H1 (cell line): ENCODE measurements at regions not wholly inside any gene's neighbourhood (a gene's known extent, or its start where the extent isn't known, plus 50 kb on each side); places are given as distances from the start of the nearest gene placed in this dataset.

Experiments used
- BACH1 ChIP-seq: IDR thresholded peaks from 2 replicates; pipeline ENCODE4 v1.6.1; 2012; ENCODE audit warnings: low read length, improper control_type of control experiment
- CHD1 ChIP-seq: IDR thresholded peaks from 2 replicates; pipeline ENCODE4 v1.6.1; 2012; ENCODE audit warnings: low read depth, low read length, improper control_type of control experiment
- CREB1 ChIP-seq: IDR thresholded peaks from 2 replicates; pipeline ENCODE4 v1.6.1; 2012; ENCODE audit warnings: inconsistent platforms
- KDM1A ChIP-seq: fragments of 200-600, 300-600 bp; sonication (generic); IDR thresholded peaks from 2 replicates; pipeline ENCODE4 v1.7.1; 2016; ENCODE audit warnings: mild to moderate bottlenecking, low read length, borderline replicate concordance
- MAFK ChIP-seq: IDR thresholded peaks from 2 replicates; pipeline ENCODE4 v1.6.1; 2012; ENCODE audit warnings: low read depth, mild to moderate bottlenecking, improper control_type of control experiment, low read length
- NANOG ChIP-seq: IDR thresholded peaks from 2 replicates; pipeline ENCODE4 v1.6.1; 2011; ENCODE audit warnings: low read length, low read depth, mild to moderate bottlenecking, inconsistent platforms; ENCODE audit not compliant: insufficient read depth, poor library complexity, severe bottlenecking
- RNF2 ChIP-seq: fragments of 200-900, 300-1000 bp; sonication (generic); IDR thresholded peaks from 2 replicates; pipeline ENCODE4 v1.7.1; 2016; ENCODE audit warnings: borderline replicate concordance, low read depth, mild to moderate bottlenecking, antibody characterized with exemption, low read length; ENCODE audit not compliant: poor library complexity, severe bottlenecking; ENCODE audit errors: missing control alignments
- TCF12 ChIP-seq: IDR thresholded peaks from 2 replicates; pipeline ENCODE4 v1.6.1; 2011; ENCODE audit warnings: low read depth, mild to moderate bottlenecking, low read length
- TF ChIP-seq, protein P1 (sequence below): fragments of 300-600 bp; sonication (generic); IDR thresholded peaks from 2 replicates; pipeline ENCODE4 v1.7.1; 2012; ENCODE audit warnings: low read length, moderate library complexity, mild to moderate bottlenecking, inconsistent platforms; ENCODE audit not compliant: insufficient replicate concordance

DNA sequence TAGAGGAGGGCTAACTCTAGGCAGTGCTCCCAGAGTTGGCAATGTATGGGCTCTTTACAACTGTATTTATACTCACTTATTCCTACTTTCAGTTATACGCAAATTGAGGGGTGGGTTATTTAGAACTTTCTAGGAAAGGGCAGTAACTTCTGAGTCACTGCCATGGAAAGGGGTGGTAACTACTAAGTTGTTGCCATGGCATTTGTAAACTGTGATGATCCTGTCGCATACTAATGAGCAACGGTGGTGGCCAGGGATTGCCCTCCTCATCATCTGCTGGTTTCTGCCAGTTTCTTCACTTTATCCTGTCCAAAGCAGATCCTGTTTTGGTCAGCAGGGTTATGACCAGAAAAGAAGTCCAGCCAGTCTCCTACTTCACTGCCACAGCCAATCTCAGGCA lies 95.5 kb upstream of the PTPRT start (continued):
- TF ChIP-seq, protein P1, sequence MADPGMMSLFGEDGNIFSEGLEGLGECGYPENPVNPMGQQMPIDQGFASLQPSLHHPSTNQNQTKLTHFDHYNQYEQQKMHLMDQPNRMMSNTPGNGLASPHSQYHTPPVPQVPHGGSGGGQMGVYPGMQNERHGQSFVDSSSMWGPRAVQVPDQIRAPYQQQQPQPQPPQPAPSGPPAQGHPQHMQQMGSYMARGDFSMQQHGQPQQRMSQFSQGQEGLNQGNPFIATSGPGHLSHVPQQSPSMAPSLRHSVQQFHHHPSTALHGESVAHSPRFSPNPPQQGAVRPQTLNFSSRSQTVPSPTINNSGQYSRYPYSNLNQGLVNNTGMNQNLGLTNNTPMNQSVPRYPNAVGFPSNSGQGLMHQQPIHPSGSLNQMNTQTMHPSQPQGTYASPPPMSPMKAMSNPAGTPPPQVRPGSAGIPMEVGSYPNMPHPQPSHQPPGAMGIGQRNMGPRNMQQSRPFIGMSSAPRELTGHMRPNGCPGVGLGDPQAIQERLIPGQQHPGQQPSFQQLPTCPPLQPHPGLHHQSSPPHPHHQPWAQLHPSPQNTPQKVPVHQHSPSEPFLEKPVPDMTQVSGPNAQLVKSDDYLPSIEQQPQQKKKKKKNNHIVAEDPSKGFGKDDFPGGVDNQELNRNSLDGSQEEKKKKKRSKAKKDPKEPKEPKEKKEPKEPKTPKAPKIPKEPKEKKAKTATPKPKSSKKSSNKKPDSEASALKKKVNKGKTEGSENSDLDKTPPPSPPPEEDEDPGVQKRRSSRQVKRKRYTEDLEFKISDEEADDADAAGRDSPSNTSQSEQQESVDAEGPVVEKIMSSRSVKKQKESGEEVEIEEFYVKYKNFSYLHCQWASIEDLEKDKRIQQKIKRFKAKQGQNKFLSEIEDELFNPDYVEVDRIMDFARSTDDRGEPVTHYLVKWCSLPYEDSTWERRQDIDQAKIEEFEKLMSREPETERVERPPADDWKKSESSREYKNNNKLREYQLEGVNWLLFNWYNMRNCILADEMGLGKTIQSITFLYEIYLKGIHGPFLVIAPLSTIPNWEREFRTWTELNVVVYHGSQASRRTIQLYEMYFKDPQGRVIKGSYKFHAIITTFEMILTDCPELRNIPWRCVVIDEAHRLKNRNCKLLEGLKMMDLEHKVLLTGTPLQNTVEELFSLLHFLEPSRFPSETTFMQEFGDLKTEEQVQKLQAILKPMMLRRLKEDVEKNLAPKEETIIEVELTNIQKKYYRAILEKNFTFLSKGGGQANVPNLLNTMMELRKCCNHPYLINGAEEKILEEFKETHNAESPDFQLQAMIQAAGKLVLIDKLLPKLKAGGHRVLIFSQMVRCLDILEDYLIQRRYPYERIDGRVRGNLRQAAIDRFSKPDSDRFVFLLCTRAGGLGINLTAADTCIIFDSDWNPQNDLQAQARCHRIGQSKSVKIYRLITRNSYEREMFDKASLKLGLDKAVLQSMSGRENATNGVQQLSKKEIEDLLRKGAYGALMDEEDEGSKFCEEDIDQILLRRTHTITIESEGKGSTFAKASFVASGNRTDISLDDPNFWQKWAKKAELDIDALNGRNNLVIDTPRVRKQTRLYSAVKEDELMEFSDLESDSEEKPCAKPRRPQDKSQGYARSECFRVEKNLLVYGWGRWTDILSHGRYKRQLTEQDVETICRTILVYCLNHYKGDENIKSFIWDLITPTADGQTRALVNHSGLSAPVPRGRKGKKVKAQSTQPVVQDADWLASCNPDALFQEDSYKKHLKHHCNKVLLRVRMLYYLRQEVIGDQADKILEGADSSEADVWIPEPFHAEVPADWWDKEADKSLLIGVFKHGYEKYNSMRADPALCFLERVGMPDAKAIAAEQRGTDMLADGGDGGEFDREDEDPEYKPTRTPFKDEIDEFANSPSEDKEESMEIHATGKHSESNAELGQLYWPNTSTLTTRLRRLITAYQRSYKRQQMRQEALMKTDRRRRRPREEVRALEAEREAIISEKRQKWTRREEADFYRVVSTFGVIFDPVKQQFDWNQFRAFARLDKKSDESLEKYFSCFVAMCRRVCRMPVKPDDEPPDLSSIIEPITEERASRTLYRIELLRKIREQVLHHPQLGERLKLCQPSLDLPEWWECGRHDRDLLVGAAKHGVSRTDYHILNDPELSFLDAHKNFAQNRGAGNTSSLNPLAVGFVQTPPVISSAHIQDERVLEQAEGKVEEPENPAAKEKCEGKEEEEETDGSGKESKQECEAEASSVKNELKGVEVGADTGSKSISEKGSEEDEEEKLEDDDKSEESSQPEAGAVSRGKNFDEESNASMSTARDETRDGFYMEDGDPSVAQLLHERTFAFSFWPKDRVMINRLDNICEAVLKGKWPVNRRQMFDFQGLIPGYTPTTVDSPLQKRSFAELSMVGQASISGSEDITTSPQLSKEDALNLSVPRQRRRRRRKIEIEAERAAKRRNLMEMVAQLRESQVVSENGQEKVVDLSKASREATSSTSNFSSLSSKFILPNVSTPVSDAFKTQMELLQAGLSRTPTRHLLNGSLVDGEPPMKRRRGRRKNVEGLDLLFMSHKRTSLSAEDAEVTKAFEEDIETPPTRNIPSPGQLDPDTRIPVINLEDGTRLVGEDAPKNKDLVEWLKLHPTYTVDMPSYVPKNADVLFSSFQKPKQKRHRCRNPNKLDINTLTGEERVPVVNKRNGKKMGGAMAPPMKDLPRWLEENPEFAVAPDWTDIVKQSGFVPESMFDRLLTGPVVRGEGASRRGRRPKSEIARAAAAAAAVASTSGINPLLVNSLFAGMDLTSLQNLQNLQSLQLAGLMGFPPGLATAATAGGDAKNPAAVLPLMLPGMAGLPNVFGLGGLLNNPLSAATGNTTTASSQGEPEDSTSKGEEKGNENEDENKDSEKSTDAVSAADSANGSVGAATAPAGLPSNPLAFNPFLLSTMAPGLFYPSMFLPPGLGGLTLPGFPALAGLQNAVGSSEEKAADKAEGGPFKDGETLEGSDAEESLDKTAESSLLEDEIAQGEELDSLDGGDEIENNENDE: no peak
- TF ChIP-seq TCF12 (no peak), NANOG (no peak), CREB1 (no peak), CHD1 (no peak), BACH1 (no peak), KDM1A (no peak), RNF2 (no peak), MAFK (no peak)
